HuH-7.5 (cell line): ENCODE measurements at regions not wholly inside any gene's neighbourhood (a gene's known extent, or its start where the extent isn't known, plus 50 kb on each side); places are given as distances from the start of the nearest gene placed in this dataset.
"Not testable (repeated sequence)": the region's sequence is repeated elsewhere in the genome, so short reads cannot be mapped to it uniquely, and the experiment has no call there.

Experiments used
- DNase-seq: peaks from one replicate; pipeline ENCODE4 v3.0.0; 2011; ENCODE audit warnings: low spot score

DNA sequence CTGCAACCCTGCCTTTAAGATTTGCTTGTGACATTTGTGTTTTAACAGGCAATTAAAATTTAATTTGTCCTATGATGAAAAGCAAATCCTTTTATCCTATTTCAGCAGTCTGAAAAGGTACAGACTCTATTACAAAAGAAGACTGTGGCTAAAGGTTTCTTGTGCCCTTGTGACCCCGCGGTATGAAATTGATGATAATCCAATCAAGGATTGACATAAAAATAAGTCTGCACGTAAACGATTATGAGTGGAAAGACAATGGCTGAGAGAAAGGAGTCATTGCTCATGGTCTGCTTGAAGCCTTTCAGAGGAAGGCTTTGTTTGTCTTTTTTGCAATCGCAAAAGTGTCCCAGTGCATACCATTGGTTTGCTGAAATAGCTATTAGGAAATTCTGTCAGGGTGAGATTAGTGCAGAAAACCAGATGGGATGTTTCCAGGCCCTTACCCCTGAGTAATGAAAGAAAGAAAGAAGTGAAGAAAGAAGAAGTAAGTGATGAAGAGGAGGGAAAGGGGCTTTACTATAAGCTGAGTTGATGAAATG lies 867.8 kb upstream of the CDH8 start:
- no peak for DNase-seq

DNA sequence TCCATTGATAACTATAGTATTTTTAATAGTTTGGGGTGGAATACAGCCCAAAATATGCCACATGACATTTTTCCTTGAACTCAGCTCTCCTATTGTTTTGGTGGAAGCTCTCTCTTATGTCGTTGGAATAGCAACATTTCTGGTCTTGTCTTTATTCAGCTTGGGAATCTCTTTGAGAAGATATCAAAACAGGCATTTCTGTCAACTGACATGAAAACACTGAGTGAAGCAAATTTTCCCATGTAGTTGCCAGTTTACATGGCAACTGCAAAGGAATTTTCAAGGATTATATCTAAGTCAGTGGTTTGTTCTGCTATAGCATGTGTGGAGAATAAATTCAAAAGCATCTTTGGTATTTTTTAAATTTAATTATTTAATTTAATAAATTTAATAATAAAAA lies 863.5 kb upstream of the CDH8 start:
- no peak for DNase-seq

GRCh38 chr16:62889097-62889496 lies 852.9 kb upstream of the CDH8 start:
- DNase-seq, result no peak

DNA sequence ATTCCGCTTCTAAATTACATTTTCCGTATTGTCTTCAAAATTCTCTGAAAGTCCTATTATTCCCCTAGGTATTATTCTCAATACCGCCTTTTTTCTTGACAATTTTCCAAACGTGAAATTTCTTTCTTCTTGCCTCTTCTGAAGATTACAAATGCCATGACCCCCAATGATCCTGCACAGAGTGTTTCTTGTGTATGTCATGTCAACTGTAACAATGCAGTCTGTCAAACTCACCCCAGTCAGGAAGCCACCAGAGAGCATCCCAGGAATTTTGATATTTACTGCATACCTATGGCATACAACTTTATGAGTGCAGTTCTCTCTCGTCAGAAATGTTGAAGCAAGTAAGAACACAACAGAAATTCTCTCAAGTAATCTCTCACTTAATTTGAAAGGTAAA lies 847.3 kb upstream of the CDH8 start:
- no peak for DNase-seq

DNA sequence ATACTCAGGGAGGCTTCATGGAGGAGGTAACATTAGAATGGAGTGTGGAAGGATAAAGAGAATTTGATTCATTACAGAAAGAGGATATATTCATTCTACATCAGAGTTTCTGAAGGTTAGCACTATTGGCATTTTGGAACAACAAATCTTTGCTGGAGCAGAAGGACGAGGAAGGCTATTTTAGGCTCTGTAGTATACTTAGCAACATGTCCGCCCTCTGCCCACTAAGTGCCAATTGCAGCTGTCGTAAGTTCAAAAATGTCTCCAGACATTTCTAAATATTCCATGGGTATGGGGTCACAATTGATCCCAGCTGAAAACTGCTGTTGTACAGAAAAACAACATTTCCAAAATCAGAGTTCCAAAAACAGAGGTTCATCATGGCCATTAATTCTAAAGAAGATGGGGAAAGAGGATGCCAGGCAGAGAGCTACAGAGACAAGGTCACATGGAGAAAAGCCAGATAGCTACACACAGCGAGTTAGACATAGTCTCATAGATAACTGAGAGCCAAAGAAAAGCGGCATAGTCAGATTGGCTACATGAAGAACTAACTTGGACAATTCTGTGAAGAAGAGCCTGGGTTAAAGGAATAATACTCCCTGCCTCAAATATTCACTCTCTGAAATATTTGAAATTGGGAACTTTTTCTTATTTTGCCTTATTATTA lies 846.4 kb upstream of the CDH8 start:
- DNase-seq, result no peak

- DNase-seq, result no peak
These were observed 839.9 kb upstream of the CDH8 start for GRCh38 chr16:62876133-62876532.

GRCh38 chr16:62872339-62872738 lies 836.1 kb upstream of the CDH8 start:
- no peak for DNase-seq

- DNase-seq, result no peak
These were observed 834.3 kb upstream of the CDH8 start for GRCh38 chr16:62870554-62870953.

DNA sequence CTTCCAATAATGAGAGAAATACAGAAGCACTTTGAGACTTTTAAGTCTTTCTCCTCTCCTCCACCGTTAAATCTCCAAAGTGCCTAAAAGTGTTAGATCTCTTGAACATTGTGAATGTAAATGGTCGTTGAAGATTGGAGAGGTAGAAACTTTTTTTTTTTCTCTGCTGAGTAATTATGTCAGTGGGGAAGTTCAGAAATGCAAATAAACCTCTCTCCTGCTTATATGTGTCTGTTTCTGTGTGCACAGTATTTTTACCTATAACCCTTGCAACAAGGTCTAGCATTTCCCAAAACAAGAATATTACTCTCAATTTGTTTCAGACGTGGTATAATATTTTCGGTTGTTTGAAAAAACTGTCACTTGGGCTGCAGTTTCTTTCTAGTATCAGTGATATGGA lies 833.6 kb upstream of the CDH8 start:
- DNase-seq, result no peak

DNA sequence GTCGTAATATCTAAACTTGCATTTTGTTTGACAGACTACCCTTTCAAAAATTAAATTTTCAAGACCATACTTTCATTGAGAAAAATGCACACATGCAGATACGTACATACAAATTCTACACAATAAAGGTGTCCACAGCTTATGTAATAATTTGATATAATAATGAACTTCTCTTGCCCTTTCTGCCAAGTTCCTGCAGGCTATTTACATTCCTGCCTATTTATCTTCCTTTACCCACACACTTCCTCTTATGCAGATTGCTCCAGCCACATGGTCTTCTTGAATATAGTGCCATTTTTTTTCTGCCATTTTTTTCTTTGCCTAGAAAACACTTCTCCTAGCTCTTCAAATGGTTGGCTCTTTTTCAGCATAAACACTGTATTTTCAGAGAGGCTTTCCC lies 826.9 kb upstream of the CDH8 start:
- no peak for DNase-seq

GRCh38 chr16:62853887-62854286 lies 817.6 kb upstream of the CDH8 start:
- no peak for DNase-seq

- DNase-seq, result no peak
These were observed 810.3 kb upstream of the CDH8 start for GRCh38 chr16:62846399-62847057.

DNA sequence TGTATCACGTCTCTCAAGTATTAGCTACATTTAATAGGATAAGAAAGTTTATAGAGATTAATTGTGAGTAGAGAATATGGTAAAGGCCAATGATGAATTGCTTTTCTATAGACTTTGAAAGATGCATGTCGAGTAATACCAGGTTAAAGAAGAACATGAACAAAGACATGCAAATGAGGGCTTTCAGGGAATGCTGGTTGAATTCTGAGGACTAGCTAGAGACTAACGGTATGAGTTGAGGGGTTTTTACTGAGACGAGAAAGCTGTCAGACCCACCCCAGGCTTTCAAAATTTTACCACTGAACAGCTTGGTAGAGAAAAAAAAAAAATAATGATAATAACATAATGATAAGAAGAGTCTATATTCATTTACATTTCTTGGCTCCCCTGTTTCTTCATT lies 796.0 kb upstream of the CDH8 start:
- no peak for DNase-seq

- no peak for DNase-seq
These were observed 795.1 kb upstream of the CDH8 start for GRCh38 chr16:62831235-62831850.

GRCh38 chr16:62829607-62830006 lies 793.4 kb upstream of the CDH8 start:
- no peak for DNase-seq

- no peak for DNase-seq
These were observed 792.8 kb upstream of the CDH8 start for GRCh38 chr16:62829084-62829483.

DNA sequence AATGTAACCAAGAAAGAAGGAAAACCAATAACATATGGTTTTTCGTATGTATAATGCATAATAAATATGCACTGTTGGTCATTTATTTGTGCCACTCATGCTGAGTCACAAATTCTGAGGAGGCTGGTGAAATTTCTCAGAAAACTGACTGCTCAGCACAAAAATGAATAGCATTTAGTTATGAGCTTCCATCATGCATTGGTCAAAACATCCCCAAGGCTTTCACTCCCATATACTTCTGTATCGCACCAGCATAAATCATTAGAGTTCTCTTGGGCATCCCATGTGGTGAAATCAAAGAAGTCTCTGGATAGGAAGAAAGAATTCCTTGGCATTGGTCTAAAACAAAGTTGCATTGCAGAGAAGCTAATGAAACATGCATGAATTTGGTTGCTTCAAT lies 785.6 kb upstream of the CDH8 start:
- DNase-seq, result no peak

DNA sequence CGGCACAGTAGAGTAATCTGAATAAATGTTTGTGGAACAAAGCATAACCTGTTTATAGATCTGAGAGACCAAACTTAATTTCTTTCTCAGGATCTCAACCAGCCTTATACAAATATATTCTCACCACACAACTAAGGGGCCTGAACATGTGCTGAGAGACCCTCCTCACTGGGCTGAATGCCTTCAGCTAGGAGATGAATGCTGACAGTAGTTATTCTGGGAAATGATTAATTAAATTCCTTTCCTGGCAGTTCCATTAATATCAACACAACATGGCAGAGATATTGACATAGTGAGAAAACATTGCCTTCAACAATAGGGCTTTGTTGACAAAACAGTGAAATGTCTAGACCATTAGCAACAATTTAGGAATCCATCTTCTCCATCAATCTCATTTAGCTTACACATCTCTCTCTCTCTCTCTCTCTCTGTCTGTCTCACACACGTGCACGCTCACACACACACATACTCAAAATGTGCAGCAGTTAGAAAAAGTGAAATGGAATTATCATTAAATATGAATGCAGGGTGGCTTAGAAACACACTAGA lies 780.8 kb upstream of the CDH8 start:
- no peak for DNase-seq

DNA sequence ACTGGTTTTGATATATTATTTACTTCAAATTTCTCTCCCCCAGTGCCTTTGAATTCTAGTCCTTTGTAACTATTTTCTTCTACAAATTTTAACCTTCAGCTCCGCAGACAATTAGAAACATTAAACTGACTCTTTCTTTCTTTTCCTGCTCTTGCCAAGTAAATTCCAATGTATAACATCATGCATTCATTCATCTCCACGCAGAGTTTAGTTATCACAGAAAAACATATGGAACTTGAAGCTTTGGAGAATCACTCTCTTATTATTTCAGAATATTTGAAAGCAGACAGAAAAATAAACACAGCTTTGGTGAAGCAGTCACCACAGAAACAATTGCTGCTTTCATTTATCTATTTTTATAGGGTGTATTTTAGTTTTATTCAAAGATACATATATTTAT lies 778.7 kb upstream of the CDH8 start:
- DNase-seq, result no peak

DNA sequence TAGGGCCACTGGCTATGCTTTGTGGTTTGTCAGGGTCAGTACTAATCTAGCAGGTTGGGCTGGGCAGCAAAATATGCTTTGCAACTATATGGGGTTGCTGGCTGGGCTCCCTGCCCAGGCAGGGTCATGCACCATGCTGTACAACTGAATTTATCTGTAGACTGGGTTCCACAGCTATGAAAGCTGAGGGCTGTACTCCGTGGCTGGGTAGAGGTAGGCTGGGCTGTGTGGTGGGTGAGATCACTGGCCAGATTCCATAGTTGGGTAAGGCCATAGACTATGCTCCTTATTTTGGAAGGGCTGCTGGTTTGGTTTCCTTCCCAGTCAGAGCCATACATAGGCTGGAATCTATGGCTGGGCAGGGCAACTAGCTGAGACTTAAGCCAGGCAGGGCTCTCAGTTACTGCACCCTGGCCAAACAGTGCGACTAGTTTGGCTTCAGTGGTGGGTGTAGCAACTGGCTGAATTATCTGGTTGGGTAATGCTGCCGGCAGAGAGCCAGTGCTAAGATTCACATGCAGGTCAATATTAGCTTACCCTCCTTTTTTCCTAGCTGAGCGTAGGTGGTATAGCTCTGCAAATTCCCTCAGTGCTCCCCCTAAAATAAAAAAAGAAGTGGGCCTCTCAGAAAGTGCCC lies 769.1 kb upstream of the CDH8 start:
- DNase-seq, result no peak

DNA sequence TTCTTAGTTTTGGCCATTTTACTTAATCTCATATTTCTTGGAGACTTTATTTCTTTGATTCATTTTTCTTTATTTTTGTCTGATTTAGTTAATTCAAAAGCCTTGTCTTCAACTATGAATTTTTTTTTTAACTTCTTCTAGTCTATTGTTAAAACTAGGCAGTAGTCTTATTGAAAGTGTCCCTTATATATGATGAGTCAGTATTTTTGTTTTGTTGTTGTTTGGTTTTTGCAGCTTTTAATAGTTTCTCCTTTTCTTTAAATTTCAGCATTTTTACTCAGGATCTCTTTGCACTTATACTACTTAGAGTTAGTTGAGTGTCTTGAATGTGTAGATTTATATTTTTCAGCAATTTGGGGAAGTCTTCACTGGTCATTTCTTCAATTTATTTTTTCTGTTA lies 758.5 kb upstream of the CDH8 start:
- no peak for DNase-seq

DNA sequence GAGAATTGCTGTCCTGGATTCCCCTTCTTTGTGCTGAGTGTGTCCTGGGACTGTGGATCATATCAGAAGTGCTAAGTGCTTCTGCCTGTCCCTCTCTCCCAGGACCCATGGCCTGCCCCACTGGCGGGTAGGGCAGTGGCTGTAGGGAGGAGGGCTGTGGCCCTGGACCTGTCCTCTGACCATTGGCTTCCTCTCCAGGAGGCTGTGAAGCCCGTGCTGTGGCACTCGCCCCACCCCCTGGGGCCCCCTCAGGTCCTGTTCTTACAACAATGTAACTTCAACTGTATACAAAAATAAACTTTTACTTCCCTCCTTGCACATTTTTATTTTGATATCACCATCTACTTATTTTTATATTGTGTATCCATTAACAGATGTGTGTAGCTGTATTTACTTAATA lies 743.8 kb upstream of the CDH8 start:
- DNase-seq, result not testable (repeated sequence)

- no peak for DNase-seq
These were observed 728.3 kb upstream of the CDH8 start for GRCh38 chr16:62764572-62764971.
